ENCODE measurements at regions not wholly inside any gene's neighbourhood (a gene's known extent, or its start where the extent isn't known, plus 50 kb on each side); places are given as distances from the start of the nearest gene placed in this dataset.

- no peak for DNase-seq (ENCODE audit: low spot score)
- intact Hi-C loops (cut with DNase I), result loop anchor here (10.0 kb wide), 1 partner anchor 291 kb away; no protein-coding TSS in a partner anchor
These were observed 56.0 kb upstream of the LINC01488 start for GRCh38 chr11:69425444-69425843.

DNA sequence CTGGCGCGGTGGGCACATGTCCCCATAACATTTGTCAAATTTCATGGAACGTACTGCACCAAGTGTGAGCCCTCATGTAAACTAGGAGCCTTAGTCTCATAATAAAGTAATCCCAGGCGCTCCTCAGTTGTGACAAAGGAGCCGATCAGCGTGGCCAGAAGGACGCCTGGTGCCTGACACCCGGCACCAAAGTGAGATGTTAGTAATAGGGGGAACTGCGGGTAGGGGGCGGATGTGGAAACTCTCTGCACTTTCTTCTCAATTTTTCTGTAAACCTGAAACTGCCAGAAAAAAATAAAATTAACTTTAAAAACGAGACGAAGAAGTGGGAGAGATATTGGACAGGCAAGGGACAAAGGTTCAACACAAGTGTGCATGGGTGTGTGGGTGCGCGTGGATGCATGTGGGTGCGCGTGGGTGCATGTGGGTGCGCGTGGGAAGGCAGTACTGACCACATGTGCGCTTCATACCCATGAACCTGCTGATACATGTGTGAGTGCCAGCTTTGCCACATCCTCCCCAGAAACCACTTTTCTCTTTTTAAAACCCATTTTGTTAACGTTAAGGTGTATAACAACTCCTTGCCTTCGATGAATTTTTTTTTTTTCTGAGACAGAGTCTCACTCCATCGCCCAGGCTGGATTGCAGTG lies 55.4 kb upstream of the LINC01488 start:
- intact Hi-C loops (cut with DNase I), result loop anchor here (10.0 kb wide), 1 partner anchor 291 kb away; no protein-coding TSS in a partner anchor
- DNase-seq (ENCODE audit: low spot score), result peak; percentile 15

DNA sequence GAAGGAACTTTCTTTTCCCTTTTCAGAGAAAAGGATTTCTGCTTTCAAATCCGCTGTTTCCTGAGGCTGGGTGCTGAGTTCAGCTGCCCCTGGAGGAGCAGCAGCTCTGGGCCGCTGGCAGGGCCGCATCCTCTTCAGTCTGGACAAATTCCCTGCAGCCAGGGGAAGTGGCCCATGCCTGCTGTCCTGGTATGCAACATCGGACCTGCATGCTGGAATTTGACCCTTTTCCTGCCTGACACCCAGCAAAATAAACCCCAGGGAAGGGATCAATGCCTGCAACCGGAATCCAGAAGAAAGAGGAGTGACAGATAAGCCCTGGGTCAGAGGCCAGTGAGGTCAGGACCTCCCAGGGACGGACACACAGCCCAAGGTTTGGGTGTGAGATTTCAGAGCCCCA lies 54.1 kb upstream of the LINC01488 start:
- intact Hi-C loops (cut with DNase I), result loop anchor here (10.0 kb wide), 1 partner anchor 293 kb away; no protein-coding TSS in a partner anchor
- DNase-seq (ENCODE audit: low spot score), result peak; percentile 67

DNA sequence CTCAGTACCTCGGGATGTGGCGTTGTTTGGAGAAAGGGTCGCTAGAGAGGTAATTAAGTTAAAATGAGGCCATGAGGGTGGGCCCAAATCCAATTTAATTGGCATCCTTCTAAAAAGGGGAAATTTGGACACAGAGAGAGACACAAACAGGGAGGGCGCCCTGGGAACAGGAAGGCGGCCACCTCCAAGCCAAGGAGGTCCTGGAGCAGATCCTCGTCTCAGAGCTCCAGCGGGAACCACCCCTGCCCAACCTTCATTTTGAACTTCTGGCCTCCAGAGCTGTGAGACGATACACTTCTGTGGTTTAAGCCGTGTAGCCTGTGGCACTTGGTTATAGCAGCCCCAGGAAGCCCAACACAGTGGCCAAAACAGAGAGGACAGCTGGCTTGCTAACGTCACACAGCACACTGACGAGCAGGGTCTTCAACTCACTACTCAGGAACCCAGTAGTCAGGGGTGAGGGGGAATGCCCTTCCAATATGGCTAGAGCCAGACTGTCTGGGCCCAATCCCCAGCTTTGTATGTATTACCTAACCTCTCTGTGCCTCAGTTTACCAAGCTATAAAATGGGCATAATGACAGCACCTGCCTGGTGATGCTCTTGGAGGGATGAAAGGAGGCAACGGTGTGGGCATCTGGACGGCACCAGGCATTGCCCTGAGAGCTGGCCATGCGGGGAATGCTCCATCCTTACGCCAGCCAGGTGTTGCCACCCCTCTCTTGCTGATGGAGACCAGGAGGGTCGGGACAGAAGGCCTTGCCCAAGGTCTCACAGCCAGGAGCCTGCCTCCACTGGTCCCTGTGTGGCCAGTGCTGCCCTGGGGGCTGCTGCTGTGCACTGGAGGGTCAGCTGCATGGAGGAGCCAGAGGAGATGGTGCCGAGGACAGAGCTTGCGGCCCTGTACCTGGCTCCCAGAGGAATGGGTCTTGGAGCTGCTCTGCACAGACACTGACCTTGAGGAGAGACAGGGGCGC lies 53.3 kb upstream of the LINC01488 start:
- intact Hi-C loops (cut with DNase I), result loop anchor here (10.0 kb wide), 1 partner anchor 293 kb away; no protein-coding TSS in a partner anchor
- DNase-seq (ENCODE audit: low spot score), result peak; percentile 61

DNA sequence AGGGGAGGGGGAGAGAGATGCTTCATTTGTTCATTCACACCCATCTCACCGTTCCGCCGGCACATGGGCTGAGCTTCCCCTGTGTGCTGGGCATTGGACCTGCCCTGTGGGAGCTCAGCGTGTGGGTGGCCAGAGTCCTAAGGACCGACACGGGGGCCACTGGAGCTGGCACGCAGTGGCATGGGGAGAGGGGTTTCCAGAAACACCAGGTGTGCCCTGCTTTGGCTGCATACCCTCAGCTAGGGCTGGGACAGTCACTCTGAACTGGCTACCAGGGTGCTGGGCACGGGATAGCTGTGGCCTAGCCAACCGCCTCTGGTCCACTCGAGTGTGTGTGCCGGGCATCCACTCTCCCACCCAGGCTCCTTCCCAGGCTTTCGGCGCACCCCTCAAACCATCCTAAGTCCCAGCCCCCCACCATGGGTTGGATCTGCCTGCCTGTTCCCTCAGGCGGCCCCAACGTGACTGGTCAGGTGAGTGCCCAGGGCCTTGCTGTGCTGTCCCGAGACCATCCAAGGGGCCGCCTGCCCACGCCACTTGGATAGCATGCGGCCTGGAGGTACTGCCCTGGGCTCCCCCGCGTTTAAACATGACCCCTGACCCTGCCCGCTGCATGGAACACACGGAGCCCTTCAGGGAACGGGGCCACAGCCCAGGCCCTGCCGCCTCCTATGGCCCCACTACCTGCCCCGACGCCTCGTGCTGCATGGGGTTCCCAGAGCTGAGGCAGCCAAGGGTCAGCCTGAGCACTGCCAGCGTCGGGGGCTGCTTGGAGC lies 51.6 kb upstream of the LINC01488 start:
- peak; percentile 49 for DNase-seq (ENCODE audit: low spot score)
- intact Hi-C loops (cut with DNase I), result loop anchor here (10.0 kb wide), 1 partner anchor 295 kb away; no protein-coding TSS in a partner anchor

- intact Hi-C loops (cut with DNase I), result no loop called here
- DNase-seq (ENCODE audit: low spot score), result no peak
These were observed 50.9 kb upstream of the LINC01488 start for GRCh38 chr11:69430566-69430965.

GRCh38 chr11:69431136-69431535 lies 50.3 kb upstream of the LINC01488 start:
- no peak for DNase-seq (ENCODE audit: low spot score)
- intact Hi-C loops (cut with DNase I), result no loop called here

All from cardiac septum (tissue), 1 donor.